ENCODE measurements at regions not wholly inside any gene's neighbourhood (a gene's known extent, or its start where the extent isn't known, plus 50 kb on each side); places are given as distances from the start of the nearest gene placed in this dataset.

DNA sequence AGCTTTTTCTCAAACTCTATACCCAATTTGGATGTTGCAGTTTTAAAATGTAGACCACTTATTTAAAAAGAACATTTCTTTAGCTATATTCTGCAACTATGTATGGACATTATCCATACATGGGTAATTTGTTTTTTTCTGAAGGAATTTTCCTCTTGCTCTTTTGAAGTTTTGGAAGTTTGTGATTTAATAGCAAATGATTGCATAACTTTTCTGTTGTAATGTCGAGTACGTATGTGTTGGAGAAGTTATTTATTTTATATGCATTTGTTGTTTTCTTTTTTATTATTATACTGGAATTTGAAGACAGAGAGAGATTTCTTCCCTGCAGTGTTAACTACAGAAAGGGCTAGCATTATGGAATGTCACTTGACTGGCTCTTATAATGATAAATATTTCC is 207.7 kb upstream of the FANCL start (continued):
- no peak for TF ChIP-seq EZH2 (IDR thresholded peaks at IDR 0.05; ENCODE audit: borderline replicate concordance, control insufficient read depth, low read depth, low read length)

DNA sequence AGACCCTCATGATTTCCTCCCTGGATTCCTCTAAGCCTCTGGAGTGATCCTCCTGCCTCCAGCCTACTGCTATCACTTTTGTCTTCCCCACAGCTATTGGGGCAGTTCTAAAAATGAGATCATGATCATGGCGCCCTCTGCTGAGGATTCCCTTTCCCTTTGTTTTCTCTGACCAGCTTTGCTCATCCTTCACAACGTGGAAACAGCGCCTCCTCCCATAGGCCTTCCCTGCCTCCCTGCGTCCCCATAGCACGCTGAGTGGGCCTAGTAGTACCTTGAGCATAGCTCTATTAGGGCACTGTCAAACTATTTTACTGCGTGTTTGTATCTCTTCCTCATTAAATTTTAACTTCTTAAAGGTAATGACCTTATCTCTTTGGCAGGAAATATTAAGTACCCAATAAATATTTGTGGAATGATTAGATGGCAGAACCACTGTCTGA is 207.0 kb upstream of the FANCL start:
- FAIRE-seq (peak; percentile 86), DNase-seq (ENCODE audit: low read depth, low spot score) (peak; percentile 46), ATAC-seq (peak; percentile 67)
- Histone ChIP-seq H4K20me1 (ENCODE audit: control insufficient read depth, insufficient read depth) (no peaks in the 10 kb centered on the region), H2AFZ (ENCODE audit: control insufficient read depth, low read depth, low read length) (peak overlapping the region; percentile 37), H3K4me1 (ENCODE audit: control insufficient read depth, insufficient read depth, low read length) (no peaks in the 10 kb centered on the region), H3K79me2 (ENCODE audit: control insufficient read depth, insufficient read depth, low read length) (no peaks in the 10 kb centered on the region), H3K36me3 (ENCODE audit: control insufficient read depth in 2 of 2, insufficient read depth in 2 of 2, low read length in 1 of 2) (no peaks in the 10 kb centered on the region), H3K4me3 (no peak overlapping the region), H3K9ac (ENCODE audit: control insufficient read depth, insufficient read depth, low read length) (no peak overlapping the region), H3K9me3 (replicated peaks; ENCODE audit: control insufficient read depth, insufficient read depth, low read length) (no peaks in the 10 kb centered on the region), H3K27me3 (replicated peaks in 1 of 2; ENCODE audit: control insufficient read depth in 2 of 2, insufficient read depth in 2 of 2, low read length in 1 of 2) (no peaks in the 10 kb centered on the region), H3K27ac (ENCODE audit: control insufficient read depth, insufficient read depth) (no peak overlapping the region), H3K4me2 (ENCODE audit: control insufficient read depth, insufficient read depth) (no peak overlapping the region)
- POLR2A ChIA-PET: interaction anchor here (0.9 kb wide), 1 partner anchor 539 kb away, joined by 5 read pairs; no protein-coding TSS in a partner anchor
- CTCF ChIA-PET: interaction anchor here (0.7 to 3.3 kb wide), 23 partner anchors 9 to 735 kb away, joined by 3 to 23 read pairs (median 4); no protein-coding TSS in a partner anchor
- in situ Hi-C loops (cut with MboI) (loop anchor here (5.0 kb wide), 2 partner anchors 541 to 691 kb away; no protein-coding TSS in a partner anchor), intact Hi-C loops (cut with micrococcal nuclease; ENCODE audit: unreplicated experiment) (loop anchor here (1.0 kb wide), 3 partner anchors 542 to 728 kb away; no protein-coding TSS in a partner anchor)
- RAD21 ChIA-PET (ENCODE audit: unreplicated experiment): interaction anchor here (0.7 to 3.6 kb wide), 12 partner anchors 525 to 722 kb away, joined by 3 to 29 read pairs (median 3); no protein-coding TSS in a partner anchor
- SMC1A ChIA-PET (ENCODE audit: uncharacterized antibody, unreplicated experiment): interaction anchor here (0.7 to 4.6 kb wide), 13 partner anchors 9 to 727 kb away, joined by 3 to 58 read pairs (median 5); no protein-coding TSS in a partner anchor
- BruUV-seq (replicated peaks): no TSS peak
- WGBS (ENCODE audit: insufficient coverage, insufficient replicate concordance, low lambda C conversion rate, missing lambda C conversion rate): 3% methylated on average over 6 of the region's 6 CpGs
- TF ChIP-seq JUND (IDR thresholded peaks at IDR 0.05; ENCODE audit: low read depth, low read length) (no peak), NFIC (IDR thresholded peaks at IDR 0.05; ENCODE audit: low read depth, low read length) (no peak), NFXL1 (IDR thresholded peaks at IDR 0.05; ENCODE audit: borderline replicate concordance) (no peak), NBN (IDR thresholded peaks at IDR 0.05) (0 out of 2 replicates have a peak, but pooled peaks have one; percentile 25), RAD51 (IDR thresholded peaks at IDR 0.05) (no peak), ETV6 (conservative IDR thresholded peaks at IDR 0.05 in 1 of 2, IDR thresholded peaks at IDR 0.05 in 1 of 2; ENCODE audit: borderline replicate concordance in 1 of 2, low read depth in 1 of 2) (no peak), NR2C2 (IDR thresholded peaks at IDR 0.05; ENCODE audit: borderline replicate concordance, control insufficient read depth, insufficient read length, low read depth) (no peak), IKZF1 (conservative IDR thresholded peaks at IDR 0.05) (peak; percentile 32; the same call in 1 of the 2 replicates), STAT1 (conservative IDR thresholded peaks at IDR 0.05) (no peak), RAD21 (IDR thresholded peaks at IDR 0.05; ENCODE audit: insufficient read depth, low read depth, low read length) (peak; percentile 68), PAX5 (IDR thresholded peaks at IDR 0.05; ENCODE audit: borderline replicate concordance, low read depth, low read length) (no peak), CHD2 (IDR thresholded peaks at IDR 0.05; ENCODE audit: borderline replicate concordance, low read depth, low read length) (no peak), SMC3 (IDR thresholded peaks at IDR 0.05; ENCODE audit: borderline replicate concordance, low read length) (peak; percentile 73)
- TF ChIP-seq, protein P1, sequence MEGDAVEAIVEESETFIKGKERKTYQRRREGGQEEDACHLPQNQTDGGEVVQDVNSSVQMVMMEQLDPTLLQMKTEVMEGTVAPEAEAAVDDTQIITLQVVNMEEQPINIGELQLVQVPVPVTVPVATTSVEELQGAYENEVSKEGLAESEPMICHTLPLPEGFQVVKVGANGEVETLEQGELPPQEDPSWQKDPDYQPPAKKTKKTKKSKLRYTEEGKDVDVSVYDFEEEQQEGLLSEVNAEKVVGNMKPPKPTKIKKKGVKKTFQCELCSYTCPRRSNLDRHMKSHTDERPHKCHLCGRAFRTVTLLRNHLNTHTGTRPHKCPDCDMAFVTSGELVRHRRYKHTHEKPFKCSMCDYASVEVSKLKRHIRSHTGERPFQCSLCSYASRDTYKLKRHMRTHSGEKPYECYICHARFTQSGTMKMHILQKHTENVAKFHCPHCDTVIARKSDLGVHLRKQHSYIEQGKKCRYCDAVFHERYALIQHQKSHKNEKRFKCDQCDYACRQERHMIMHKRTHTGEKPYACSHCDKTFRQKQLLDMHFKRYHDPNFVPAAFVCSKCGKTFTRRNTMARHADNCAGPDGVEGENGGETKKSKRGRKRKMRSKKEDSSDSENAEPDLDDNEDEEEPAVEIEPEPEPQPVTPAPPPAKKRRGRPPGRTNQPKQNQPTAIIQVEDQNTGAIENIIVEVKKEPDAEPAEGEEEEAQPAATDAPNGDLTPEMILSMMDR (IDR thresholded peaks at IDR 0.05 in 2 of 3, conservative IDR thresholded peaks at IDR 0.05 in 1 of 3; ENCODE audit: control insufficient read depth in 2 of 3, extremely low read depth in 1 of 3, insufficient read depth in 1 of 3, low read depth in 3 of 3, low read length in 3 of 3): peak; percentile 50 to 77 (median 57); a peak in 5 of 6 replicates
- TF ChIP-seq, protein P2, sequence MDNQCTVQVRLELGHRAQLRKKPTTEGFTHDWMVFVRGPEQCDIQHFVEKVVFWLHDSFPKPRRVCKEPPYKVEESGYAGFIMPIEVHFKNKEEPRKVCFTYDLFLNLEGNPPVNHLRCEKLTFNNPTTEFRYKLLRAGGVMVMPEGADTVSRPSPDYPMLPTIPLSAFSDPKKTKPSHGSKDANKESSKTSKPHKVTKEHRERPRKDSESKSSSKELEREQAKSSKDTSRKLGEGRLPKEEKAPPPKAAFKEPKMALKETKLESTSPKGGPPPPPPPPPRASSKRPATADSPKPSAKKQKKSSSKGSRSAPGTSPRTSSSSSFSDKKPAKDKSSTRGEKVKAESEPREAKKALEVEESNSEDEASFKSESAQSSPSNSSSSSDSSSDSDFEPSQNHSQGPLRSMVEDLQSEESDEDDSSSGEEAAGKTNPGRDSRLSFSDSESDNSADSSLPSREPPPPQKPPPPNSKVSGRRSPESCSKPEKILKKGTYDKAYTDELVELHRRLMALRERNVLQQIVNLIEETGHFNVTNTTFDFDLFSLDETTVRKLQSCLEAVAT (IDR thresholded peaks at IDR 0.05): no peak
- TF ChIP-seq, protein P3, sequence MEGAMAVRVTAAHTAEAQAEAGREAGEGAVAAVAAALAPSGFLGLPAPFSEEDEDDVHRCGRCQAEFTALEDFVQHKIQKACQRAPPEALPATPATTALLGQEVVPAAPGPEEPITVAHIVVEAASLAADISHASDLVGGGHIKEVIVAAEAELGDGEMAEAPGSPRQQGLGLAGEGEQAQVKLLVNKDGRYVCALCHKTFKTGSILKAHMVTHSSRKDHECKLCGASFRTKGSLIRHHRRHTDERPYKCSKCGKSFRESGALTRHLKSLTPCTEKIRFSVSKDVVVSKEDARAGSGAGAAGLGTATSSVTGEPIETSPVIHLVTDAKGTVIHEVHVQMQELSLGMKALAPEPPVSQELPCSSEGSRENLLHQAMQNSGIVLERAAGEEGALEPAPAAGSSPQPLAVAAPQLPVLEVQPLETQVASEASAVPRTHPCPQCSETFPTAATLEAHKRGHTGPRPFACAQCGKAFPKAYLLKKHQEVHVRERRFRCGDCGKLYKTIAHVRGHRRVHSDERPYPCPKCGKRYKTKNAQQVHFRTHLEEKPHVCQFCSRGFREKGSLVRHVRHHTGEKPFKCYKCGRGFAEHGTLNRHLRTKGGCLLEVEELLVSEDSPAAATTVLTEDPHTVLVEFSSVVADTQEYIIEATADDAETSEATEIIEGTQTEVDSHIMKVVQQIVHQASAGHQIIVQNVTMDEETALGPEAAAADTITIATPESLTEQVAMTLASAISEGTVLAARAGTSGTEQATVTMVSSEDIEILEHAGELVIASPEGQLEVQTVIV (IDR thresholded peaks at IDR 0.05; ENCODE audit: borderline replicate concordance, partially characterized antibody): no peak

Data from GM12878 (cell line).